ENCODE measurements at regions not wholly inside any gene's neighbourhood (a gene's known extent, or its start where the extent isn't known, plus 50 kb on each side); places are given as distances from the start of the nearest gene placed in this dataset.

DNA sequence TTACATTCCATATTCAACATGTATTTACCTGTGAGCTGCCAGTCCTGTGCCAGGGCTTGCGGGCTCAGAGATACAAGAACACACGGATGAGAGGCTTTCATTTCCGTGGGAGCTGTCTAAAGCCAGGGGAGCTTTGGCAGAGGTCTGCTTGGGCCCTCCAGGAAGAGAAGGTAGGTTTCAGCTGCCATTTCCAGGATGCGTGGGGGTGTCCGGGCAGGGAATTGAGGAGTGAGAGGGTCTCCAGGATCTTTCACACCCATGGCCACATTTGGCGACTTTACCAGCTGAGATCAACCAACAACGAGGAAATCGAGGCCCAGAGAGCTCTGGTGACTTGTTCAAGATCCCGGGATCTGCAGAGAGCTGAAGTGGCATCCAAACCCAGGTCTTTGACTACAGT lies 119.6 kb downstream of the BUD13 start:
- H3K4me1 ChIP-seq (ENCODE audit: control insufficient read depth in 4 of 4, insufficient read depth in 4 of 4, low read length in 3 of 4), result peaks cover 0 to 14% (median 3%) of the 10 kb centered on the region in 4 donors
- H3K27ac ChIP-seq (ENCODE audit: low read depth in 1 of 2, low read length in 2 of 2), result no peak overlapping the region
- no peak overlapping the region for H3K4me3 ChIP-seq (ENCODE audit: low read depth in 1 of 3, low read length in 3 of 3)
- H3K36me3 ChIP-seq (ENCODE audit: control insufficient read depth in 4 of 4, insufficient read depth in 3 of 4, low read depth in 1 of 4, low read length in 3 of 4), result no peaks in the 10 kb centered on the region
- H3K27me3 ChIP-seq (ENCODE audit: control insufficient read depth in 4 of 4, insufficient read depth in 4 of 4, low read length in 3 of 4), result no peaks in the 10 kb centered on the region
- no peak overlapping the region for H3K9ac ChIP-seq (ENCODE audit: low read depth in 1 of 2, low read length in 2 of 2)
- H3K9me3 ChIP-seq (ENCODE audit: control insufficient read depth in 4 of 4, low read length in 3 of 4), result peaks cover 0 to 3% (median 1%) of the 10 kb centered on the region in 4 donors
- DNase-seq (ENCODE audit: low spot score), result no peak
- TF ChIP-seq RAD21 (IDR thresholded peaks at IDR 0.05) (no peak), YY1 (IDR thresholded peaks at IDR 0.05) (no peak), GABPA (IDR thresholded peaks at IDR 0.05 in 1 of 2, conservative IDR thresholded peaks at IDR 0.05 in 1 of 2) (no peak), JUND (IDR thresholded peaks at IDR 0.05) (no peak), NR2F2 (IDR thresholded peaks at IDR 0.05) (no peak), HNF4A (conservative IDR thresholded peaks at IDR 0.05) (no peak)
- TF ChIP-seq, protein P1, sequence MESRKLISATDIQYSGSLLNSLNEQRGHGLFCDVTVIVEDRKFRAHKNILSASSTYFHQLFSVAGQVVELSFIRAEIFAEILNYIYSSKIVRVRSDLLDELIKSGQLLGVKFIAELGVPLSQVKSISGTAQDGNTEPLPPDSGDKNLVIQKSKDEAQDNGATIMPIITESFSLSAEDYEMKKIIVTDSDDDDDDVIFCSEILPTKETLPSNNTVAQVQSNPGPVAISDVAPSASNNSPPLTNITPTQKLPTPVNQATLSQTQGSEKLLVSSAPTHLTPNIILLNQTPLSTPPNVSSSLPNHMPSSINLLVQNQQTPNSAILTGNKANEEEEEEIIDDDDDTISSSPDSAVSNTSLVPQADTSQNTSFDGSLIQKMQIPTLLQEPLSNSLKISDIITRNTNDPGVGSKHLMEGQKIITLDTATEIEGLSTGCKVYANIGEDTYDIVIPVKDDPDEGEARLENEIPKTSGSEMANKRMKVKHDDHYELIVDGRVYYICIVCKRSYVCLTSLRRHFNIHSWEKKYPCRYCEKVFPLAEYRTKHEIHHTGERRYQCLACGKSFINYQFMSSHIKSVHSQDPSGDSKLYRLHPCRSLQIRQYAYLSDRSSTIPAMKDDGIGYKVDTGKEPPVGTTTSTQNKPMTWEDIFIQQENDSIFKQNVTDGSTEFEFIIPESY (IDR thresholded peaks at IDR 0.05), result no peak
- TF ChIP-seq, protein P2, sequence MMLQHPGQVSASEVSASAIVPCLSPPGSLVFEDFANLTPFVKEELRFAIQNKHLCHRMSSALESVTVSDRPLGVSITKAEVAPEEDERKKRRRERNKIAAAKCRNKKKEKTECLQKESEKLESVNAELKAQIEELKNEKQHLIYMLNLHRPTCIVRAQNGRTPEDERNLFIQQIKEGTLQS (IDR thresholded peaks at IDR 0.05), result no peak
- TF ChIP-seq, protein P3, sequence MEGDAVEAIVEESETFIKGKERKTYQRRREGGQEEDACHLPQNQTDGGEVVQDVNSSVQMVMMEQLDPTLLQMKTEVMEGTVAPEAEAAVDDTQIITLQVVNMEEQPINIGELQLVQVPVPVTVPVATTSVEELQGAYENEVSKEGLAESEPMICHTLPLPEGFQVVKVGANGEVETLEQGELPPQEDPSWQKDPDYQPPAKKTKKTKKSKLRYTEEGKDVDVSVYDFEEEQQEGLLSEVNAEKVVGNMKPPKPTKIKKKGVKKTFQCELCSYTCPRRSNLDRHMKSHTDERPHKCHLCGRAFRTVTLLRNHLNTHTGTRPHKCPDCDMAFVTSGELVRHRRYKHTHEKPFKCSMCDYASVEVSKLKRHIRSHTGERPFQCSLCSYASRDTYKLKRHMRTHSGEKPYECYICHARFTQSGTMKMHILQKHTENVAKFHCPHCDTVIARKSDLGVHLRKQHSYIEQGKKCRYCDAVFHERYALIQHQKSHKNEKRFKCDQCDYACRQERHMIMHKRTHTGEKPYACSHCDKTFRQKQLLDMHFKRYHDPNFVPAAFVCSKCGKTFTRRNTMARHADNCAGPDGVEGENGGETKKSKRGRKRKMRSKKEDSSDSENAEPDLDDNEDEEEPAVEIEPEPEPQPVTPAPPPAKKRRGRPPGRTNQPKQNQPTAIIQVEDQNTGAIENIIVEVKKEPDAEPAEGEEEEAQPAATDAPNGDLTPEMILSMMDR (IDR thresholded peaks at IDR 0.05; ENCODE audit: low read depth, low read length, missing input control), result no peak
- TF ChIP-seq, protein P4, sequence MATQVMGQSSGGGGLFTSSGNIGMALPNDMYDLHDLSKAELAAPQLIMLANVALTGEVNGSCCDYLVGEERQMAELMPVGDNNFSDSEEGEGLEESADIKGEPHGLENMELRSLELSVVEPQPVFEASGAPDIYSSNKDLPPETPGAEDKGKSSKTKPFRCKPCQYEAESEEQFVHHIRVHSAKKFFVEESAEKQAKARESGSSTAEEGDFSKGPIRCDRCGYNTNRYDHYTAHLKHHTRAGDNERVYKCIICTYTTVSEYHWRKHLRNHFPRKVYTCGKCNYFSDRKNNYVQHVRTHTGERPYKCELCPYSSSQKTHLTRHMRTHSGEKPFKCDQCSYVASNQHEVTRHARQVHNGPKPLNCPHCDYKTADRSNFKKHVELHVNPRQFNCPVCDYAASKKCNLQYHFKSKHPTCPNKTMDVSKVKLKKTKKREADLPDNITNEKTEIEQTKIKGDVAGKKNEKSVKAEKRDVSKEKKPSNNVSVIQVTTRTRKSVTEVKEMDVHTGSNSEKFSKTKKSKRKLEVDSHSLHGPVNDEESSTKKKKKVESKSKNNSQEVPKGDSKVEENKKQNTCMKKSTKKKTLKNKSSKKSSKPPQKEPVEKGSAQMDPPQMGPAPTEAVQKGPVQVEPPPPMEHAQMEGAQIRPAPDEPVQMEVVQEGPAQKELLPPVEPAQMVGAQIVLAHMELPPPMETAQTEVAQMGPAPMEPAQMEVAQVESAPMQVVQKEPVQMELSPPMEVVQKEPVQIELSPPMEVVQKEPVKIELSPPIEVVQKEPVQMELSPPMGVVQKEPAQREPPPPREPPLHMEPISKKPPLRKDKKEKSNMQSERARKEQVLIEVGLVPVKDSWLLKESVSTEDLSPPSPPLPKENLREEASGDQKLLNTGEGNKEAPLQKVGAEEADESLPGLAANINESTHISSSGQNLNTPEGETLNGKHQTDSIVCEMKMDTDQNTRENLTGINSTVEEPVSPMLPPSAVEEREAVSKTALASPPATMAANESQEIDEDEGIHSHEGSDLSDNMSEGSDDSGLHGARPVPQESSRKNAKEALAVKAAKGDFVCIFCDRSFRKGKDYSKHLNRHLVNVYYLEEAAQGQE (IDR thresholded peaks at IDR 0.05), result no peak
- WGBS, result 92% methylated on average over 9 of the region's 9 CpGs

DNA sequence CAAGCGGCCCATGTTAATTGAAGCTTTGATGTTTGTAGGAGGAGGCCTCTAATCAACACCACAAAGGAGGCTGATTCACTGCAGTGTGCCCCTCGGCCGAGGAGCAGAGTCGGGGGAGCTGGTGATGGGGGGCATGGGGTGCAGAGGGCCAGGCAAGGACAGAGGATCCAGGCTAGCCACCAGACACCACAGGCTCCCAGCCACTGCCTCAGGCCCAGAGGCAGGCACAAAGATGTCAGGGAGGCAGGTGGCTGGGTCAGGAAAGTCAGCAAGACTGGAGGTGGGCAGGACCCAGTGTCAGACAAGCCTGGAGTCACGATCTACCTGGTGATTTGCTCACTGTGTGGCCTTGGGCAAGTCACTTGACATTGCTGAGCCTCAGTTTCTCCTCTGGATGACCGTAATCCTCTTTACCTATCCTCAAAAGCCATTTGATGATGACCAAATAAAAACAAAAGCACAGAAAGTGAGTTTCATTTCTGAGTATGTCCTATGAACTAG lies 121.0 kb downstream of the BUD13 start:
- TF ChIP-seq, protein P5, sequence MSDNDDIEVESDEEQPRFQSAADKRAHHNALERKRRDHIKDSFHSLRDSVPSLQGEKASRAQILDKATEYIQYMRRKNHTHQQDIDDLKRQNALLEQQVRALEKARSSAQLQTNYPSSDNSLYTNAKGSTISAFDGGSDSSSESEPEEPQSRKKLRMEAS (IDR thresholded peaks at IDR 0.05), result no peak
- TF ChIP-seq GABPA (IDR thresholded peaks at IDR 0.05 in 1 of 2, conservative IDR thresholded peaks at IDR 0.05 in 1 of 2) (no peak), HNF4A (conservative IDR thresholded peaks at IDR 0.05) (no peak), JUND (IDR thresholded peaks at IDR 0.05) (no peak), SP1 (IDR thresholded peaks at IDR 0.05) (no peak), RAD21 (IDR thresholded peaks at IDR 0.05) (no peak), FOXA2 (IDR thresholded peaks at IDR 0.05) (no peak), FOXA1 (IDR thresholded peaks at IDR 0.05) (no peak), EGR1 (IDR thresholded peaks at IDR 0.05; ENCODE audit: low read depth in 2 of 2) (no peak)
- TF ChIP-seq, protein P2 (IDR thresholded peaks at IDR 0.05), result no peak
- TF ChIP-seq, protein P4 (IDR thresholded peaks at IDR 0.05), result no peak
- Histone ChIP-seq H3K27me3 (ENCODE audit: control insufficient read depth in 4 of 4, insufficient read depth in 4 of 4, low read length in 3 of 4) (no peaks in the 10 kb centered on the region), H3K36me3 (ENCODE audit: control insufficient read depth in 4 of 4, insufficient read depth in 3 of 4, low read depth in 1 of 4, low read length in 3 of 4) (no peaks in the 10 kb centered on the region), H3K9me3 (ENCODE audit: control insufficient read depth in 4 of 4, low read length in 3 of 4) (peaks cover 0 to 3% (median 1%) of the 10 kb centered on the region in 4 donors), H3K27ac (ENCODE audit: low read depth in 1 of 2, low read length in 2 of 2) (no peak overlapping the region), H3K4me3 (ENCODE audit: low read depth in 1 of 3, low read length in 3 of 3) (no peak overlapping the region), H3K4me1 (ENCODE audit: control insufficient read depth in 4 of 4, insufficient read depth in 4 of 4, low read length in 3 of 4) (peaks cover 0 to 6% (median 1%) of the 10 kb centered on the region in 4 donors), H3K9ac (ENCODE audit: low read depth in 1 of 2, low read length in 2 of 2) (no peak overlapping the region)
- WGBS, result 75% methylated on average over 6 of the region's 6 CpGs
- no peak for DNase-seq (ENCODE audit: low spot score)
